ENCODE measurements at regions not wholly inside any gene's neighbourhood (a gene's known extent, or its start where the extent isn't known, plus 50 kb on each side); places are given as distances from the start of the nearest gene placed in this dataset.

DNA sequence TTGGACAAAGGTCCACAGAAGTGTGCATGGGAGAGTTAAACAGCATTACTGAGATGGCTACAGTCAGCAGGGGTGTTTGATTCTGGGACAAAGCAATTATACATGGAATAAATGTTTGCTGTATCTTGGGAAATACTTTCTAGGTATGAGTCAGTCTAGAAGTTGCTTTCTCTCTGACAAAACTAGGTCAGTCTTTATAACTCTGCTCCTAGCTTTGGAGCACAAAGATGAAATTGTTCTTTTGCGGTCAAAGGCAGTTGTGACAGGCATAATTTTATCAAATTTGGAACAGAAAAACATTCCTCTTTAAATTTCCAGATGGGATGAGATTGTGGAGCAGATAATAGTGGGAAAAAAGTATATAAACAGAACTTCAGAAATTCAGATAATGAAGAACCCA is 1045.4 kb upstream of the MIR17HG start:
- TF ChIP-seq ZNF274 (IDR thresholded peaks at IDR 0.05; ENCODE audit: low read depth, low read length) = no peak
- no peak for TF ChIP-seq YY1 (IDR thresholded peaks at IDR 0.05; ENCODE audit: insufficient read depth, insufficient read length)
- TF ChIP-seq SUZ12 (IDR thresholded peaks at IDR 0.05; ENCODE audit: extremely low read depth, insufficient read depth, insufficient read length) = no peak
